ENCODE measurements at regions not wholly inside any gene's neighbourhood (a gene's known extent, or its start where the extent isn't known, plus 50 kb on each side); places are given as distances from the start of the nearest gene placed in this dataset.
A peak's percentile ranks its signal among the peaks of the same experiment; 100 is the strongest.

DNA sequence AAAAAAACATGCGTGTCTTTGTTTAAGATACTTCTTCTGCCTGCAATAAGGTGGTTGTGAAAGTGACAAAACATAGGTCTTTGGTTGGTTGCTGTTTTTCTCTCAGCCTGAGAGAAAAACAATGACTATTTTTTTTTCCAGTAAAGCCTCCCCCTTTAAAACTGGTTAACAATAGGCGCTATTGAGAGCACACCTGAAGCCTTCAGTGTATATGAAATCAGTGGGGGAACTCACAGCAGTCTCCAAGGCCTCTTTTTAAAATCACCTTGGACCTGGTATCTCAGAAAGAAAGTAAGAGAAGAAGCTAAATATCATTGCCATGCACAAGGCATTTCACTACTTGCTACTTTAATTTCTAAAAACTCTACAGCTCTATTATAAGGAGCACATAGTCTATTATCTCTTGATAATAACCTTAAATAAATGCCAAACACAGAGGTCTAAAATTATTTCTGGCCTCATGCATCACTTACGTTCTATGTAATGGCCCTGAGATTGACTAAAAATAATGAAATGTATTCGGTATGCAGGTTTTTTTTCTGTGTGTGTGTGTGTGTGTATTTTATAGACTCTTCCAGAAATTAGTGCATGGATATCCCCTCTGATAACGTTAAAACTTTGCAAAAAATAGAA lies 544.4 kb downstream of the TDRD15 start:
- DNase-seq (ENCODE audit: low spot score) = no peak
- ATAC-seq = no peak

DNA sequence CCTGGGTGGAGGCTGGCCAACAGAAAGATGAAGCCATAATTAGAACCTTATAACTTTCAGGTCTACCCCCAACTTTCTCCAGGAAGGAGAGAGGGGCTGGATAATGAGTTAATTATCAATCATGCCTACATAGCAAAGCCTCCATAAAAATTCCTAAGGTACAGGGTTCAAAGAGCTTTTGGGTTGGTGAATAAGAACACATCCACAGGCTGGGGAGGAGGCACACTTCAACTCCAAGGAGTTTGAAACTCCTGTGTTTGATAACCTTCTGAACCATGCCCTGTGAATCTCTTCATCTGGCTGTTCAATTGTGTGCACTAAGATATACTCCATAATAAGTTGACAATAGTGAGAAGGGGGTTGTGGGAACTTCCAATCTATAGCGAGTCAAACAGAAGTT lies 552.3 kb downstream of the TDRD15 start:
- ATAC-seq = no peak
- no peak for DNase-seq (ENCODE audit: low spot score)

DNA sequence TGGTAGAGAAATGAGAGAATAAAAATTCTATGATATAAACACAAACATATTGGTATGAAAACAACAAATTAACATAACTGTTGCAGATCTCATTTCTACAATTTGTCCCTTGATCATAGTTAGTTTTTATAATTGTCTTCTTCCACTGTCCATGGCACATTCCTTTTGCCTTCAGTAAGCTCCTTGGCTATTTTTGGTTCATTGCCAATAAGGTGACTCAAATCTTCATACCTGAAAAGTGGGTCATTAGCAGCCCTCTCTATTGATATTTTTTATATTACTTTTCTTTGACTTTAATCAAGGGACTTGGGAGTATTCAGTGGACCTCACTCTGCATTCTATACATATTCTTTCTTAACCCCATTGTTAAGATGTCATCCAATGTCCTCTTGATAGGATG lies 552.9 kb downstream of the TDRD15 start:
- no peak for DNase-seq (ENCODE audit: low spot score)
- no peak for ATAC-seq

DNA sequence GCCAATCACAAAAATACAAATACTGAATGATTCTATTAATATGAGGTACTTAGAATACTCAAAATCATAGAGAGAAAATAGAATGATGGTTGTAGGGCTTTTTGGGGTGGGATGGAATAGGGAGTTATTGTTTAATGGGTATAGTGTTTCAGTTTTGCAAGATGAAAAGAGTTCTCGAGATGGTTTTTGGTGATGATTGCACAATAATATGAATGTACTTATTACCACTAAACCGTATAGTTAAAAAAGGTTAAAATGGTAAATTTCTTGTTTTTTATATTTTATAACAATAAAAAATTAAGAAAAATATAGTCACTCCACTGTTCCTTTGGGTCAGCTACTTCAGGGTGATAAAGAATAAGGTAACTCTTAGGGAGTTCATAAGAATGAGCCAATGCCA lies 560.1 kb downstream of the TDRD15 start:
- ATAC-seq (no peak), DNase-seq (ENCODE audit: low spot score) (no peak)

GRCh38 chr2:21687589-21687988 lies 563.8 kb downstream of the TDRD15 start:
- DNase-seq (ENCODE audit: low spot score) = no peak
- no peak for ATAC-seq

- no peak for DNase-seq (ENCODE audit: low spot score)
- ATAC-seq = no peak
These were observed 566.2 kb downstream of the TDRD15 start for GRCh38 chr2:21690005-21690404.

DNA sequence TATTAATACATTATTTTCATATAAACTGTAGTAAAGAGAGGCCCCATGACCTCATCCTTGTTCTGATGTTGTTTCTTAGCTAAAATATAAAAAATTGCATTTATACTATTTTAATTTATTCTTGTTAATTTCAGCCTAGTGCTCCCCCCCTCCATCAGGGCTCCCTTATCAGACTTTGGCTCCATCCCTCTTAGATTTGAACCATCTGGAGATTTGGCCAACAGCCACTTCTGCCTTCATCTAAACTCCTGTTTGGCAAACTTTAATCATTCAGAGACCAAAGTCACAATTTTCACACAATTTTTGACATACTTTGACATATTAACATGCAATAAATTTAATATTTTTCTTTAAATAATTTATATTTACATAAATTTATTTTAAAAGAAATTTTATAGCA lies 569.3 kb downstream of the TDRD15 start:
- no peak for DNase-seq (ENCODE audit: low spot score)
- ATAC-seq = no peak

DNA sequence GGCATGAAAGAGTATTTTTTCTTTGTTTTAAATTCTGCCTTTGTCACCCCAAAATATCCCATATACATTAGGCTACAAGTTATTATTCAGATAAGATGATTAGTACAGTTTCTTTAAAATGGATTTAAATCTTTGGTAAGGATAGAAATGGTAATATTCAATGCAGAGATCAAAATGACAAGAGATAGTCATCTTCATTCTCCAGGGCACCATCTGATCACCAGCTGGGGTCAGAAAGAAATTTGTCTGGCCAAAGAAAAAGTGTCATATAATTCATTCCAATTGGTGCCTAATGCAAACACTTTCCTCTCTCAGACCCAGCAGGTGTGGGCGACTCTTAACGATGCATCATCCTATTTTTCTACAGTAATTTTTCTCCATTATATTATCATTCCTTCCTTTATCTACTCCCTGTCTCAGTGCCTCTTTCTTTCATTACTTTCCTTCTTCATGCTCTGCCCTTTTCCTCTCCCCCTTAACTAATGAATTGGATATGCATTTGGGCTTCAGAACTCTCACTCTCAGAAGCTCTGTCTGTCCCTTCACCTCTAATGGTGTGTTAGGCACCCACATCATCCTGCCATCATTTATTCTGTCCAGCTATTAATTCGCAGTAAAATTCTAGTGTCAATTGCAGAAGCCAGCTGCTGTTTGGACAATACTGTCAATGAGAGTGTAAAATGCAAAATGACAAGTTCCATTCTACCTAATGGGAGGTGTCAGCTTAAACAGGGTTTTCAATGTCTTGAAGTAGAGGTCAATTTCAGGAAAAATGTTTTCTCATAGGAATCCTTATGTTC lies 570.5 kb downstream of the TDRD15 start:
- DNase-seq (ENCODE audit: low spot score) (no peak), ATAC-seq (no peak)

- ATAC-seq (no peak), DNase-seq (ENCODE audit: low spot score) (no peak)
These were observed 573.1 kb downstream of the TDRD15 start for GRCh38 chr2:21696900-21697299.

GRCh38 chr2:21700644-21701043 lies 576.9 kb downstream of the TDRD15 start:
- ATAC-seq = no peak
- DNase-seq (ENCODE audit: low spot score) = no peak

DNA sequence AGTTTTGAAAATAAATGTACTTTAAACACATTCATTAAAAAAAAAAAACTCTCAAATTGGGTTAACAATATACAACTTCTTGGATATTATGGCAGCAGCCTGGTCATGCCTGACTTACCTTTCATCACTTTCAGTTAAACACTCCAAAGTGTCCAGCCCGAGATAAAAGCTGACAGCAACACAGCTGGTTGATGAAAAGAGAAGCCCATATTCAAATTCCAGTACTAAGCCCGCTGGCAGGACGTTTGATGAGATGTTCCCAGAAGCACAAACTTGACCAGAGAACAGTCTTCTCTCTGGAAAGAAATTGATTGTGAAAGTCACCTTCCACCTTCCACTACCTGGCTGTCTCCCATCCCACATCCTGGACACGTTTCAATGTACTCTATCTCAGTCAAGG lies 586.3 kb downstream of the TDRD15 start:
- ATAC-seq (no peak), DNase-seq (ENCODE audit: low spot score) (no peak)

- DNase-seq (ENCODE audit: low spot score) (no peak), ATAC-seq (no peak)
These were observed 586.7 kb downstream of the TDRD15 start for GRCh38 chr2:21710496-21710895.

DNA sequence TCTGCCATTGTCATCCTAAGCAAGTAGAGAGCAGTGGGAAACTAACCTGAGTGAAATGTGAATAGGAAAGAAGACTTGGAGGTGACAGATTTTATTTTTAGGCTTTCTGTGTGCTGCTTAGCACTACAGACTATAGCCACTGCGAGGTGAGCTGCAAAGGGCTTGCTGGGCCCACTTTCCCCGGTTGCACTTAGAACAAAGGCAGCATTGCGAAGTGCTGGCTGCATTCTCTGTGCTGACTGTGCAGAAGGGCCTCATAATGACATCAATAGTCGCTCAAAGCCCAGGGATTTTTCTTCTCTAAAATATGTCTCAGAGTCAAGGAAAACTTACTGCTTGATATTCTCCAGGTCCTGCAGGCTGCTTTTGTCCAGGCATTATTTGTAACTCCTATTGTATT lies 592.1 kb downstream of the TDRD15 start:
- no peak for DNase-seq (ENCODE audit: low spot score)
- ATAC-seq = no peak

DNA sequence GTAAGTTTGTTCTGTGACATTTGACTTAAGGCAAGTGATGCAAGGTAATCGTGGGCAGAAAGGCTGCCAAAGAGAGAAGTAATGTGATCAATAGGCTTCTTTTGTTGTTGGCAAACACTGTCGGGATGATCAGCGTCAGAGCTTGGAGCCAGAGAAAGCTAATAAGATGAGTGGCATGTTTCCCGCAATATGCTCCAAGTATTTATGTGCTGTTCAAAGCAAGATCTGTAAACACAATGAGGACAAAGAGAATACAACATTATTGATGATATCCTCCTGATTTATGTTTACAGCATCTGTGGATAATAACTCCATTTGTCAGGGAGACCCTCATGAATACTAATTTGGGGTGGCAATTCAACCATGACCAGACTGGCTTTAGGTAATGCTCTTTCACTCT lies 603.3 kb downstream of the TDRD15 start:
- DNase-seq (ENCODE audit: low spot score) (no peak), ATAC-seq (no peak)

GRCh38 chr2:21728133-21728532 lies 604.4 kb downstream of the TDRD15 start:
- ATAC-seq (no peak), DNase-seq (ENCODE audit: low spot score) (no peak)

DNA sequence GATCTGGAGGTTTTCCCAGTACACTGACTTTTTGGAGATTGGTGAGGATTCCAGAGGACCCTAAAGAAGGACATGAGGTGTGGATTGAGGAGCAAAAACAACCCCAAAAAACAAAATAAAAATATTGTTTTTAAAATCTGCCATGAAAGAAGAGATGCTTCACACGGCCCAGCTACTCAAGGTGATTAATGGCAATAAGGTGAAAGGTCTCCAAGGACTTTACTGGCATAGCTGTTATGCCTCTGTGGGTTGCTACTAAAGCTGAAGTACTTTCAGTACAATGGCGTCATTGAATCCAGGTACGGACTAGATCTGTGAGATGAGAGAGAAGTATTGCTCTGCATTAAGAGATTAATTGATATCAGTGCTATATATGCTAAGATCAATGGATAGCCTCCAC lies 606.4 kb downstream of the TDRD15 start:
- DNase-seq (ENCODE audit: low spot score) (no peak), ATAC-seq (no peak)

DNA sequence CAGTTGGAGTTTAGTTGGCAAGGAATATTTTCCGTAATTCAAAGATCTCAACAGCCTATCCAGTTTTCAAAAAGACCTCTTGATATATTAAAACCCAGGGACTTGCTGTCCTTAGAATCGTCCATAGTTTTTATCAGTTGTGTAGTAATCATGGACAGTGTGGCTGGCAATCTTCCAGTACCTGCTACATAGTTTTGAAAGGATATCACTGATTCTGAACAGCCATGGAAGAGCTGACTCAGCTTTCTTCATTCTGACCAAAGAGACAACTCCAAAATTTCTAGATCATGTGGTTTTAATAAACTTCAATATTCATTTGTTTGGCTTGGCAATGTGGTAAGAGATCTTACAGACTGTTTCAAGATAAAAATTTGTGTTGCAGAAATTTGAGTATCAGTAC lies 616.7 kb downstream of the TDRD15 start:
- ATAC-seq (no peak), DNase-seq (ENCODE audit: low spot score) (no peak)

DNA sequence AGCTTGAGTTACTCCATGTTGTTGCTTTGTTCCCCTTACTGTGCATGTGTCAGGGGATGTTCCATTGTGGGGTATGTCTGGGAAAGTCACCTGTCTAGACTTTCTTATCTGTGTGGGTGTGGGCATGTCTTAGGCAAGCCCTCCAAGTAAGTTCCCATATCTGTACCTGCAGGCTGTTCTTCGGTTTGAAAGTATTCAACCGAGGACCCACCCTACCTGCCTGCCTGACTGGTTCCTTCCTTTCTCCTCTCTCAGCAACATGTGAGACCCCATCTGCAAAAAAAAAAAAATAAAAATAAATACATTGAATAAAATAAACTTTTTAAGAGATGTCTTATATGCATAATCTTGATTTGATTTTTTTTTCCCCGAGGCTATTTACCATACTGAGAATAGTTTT lies 622.7 kb downstream of the TDRD15 start:
- DNase-seq (ENCODE audit: low spot score) (no peak), ATAC-seq (no peak)

GRCh38 chr2:21748501-21748900 lies 624.7 kb downstream of the TDRD15 start:
- no peak for DNase-seq (ENCODE audit: low spot score)
- ATAC-seq = no peak

GRCh38 chr2:21754164-21754788 lies 630.5 kb downstream of the TDRD15 start:
- ATAC-seq = peak; percentile 57
- DNase-seq (ENCODE audit: low spot score) = no peak

DNA sequence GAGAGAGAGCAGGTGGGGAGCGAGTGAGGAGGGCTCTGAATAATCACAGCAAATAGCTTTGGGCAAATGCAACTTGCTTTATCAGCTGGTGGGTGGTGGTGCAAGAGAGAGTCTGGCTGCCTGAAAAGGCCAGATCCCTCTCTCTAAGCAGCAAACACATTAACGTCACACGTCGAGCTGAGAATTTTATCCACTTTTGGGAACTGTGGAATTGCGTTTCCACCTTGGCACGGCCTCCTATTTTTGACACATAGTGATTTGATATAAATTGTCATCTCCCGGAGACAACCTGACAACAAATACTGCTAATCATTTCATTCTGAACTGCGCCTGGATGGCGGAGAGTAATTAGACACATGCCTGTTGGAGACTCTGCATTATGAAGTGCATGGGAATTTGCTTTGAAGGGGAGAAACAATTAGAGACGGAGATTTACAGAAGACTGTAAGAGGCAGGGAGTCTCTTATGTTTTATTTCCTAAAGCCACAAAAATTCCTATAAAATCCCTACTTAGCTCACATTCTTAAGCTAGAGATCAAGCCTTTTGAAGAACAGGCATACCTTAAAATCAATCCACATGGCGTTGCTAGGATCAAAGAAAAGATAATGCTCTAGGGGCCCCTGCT lies 634.1 kb downstream of the TDRD15 start:
- ATAC-seq (no peak), DNase-seq (ENCODE audit: low spot score) (no peak)

GRCh38 chr2:21759819-21760218 lies 636.1 kb downstream of the TDRD15 start:
- ATAC-seq (no peak), DNase-seq (ENCODE audit: low spot score) (no peak)
